ENCODE measurements at regions not wholly inside any gene's neighbourhood (a gene's known extent, or its start where the extent isn't known, plus 50 kb on each side); places are given as distances from the start of the nearest gene placed in this dataset.

GRCh38 chr22:48106215-48106614, 1343.8 kb downstream of the TBC1D22A start:
- TF ChIP-seq CTCF (IDR thresholded peaks at IDR 0.05) (no peak), ZFX (IDR thresholded peaks at IDR 0.05; ENCODE audit: borderline replicate concordance) (no peak)
